Right lobe of liver (tissue), 6 donors: ENCODE measurements at regions not wholly inside any gene's neighbourhood (a gene's known extent, or its start where the extent isn't known, plus 50 kb on each side); places are given as distances from the start of the nearest gene placed in this dataset.

Source experiments
- ATAC-seq, 4 donors: fragments of 200-7000 bp; cut with Tn5 transposase; one replicate each; pipeline ENCODE4 v1.9.1; 2020; ENCODE audit warnings: mild to moderate bottlenecking in 4 of 4, moderate library complexity in 4 of 4
- DNase-seq, 3 donors: peaks; one replicate each; pipeline ENCODE4 v3.0.0-alpha.2; 2020
- H3K27ac ChIP-seq, 3 donors: fragments of 200-600 bp; one replicate each; pipeline ENCODE4 v1.8.0; 2022
- H3K27me3 ChIP-seq, 2 donors: fragments of 200-600 bp; one replicate each; pipeline ENCODE4 v1.8.0; 2022
- H3K36me3 ChIP-seq, 4 donors: fragments of 200-600 bp; sonication (generic) in 1 of 4; one replicate each; pipeline versions ENCODE4 v1.5.1 to v1.8.0; 2017 to 2022; ENCODE audit warnings: control low read depth in 1 of 4
- H3K4me1 ChIP-seq, 4 donors: fragments of 200-600 bp; sonication (generic) in 1 of 4; one replicate each; pipeline versions ENCODE4 v1.5.1 to v1.8.0; 2017 to 2022; ENCODE audit warnings: control low read depth in 1 of 4
- H3K4me3 ChIP-seq, 3 donors: fragments of 200-600 bp; one replicate each; pipeline ENCODE4 v1.8.0; 2022
- H3K9me3 ChIP-seq, 4 donors: fragments of 200-600 bp; sonication (generic) in 1 of 4; one replicate each; pipeline versions ENCODE4 v1.5.1 to v1.8.0; 2017 to 2022; ENCODE audit warnings: control low read depth in 1 of 4
- POLR2A ChIP-seq: fragments of 450-650 bp; IDR thresholded peaks from one replicate; pipeline ENCODE4 v1.6.1; 2017; ENCODE audit warnings: antibody characterized with exemption, mild to moderate bottlenecking
- WGBS: methylation state at CpG from one replicate; pipeline ENCODE4 v1.1.6; 2018; ENCODE audit warnings: low coverage, low lambda C conversion rate; ENCODE audit not compliant: insufficient coverage; ENCODE audit errors: missing lambda C conversion rate; 5-methylcytosine and 5-hydroxymethylcytosine counted together
- intact Hi-C, 2 donors: fragments of 100-400 bp; cut with DNase I; formaldehyde crosslinking; loops; one replicate each; pipeline versions ENCODE4 v1.11.2 to v1.14.1; 2022
- TF ChIP-seq, protein P1 (sequence below), 4 donors: fragments of 200-600 bp in 3 of 4; fragments of 450-650 bp in 1 of 4; IDR thresholded peaks; one replicate each; pipeline versions ENCODE4 v1.5.1 to v1.8.0; 2016 to 2022; ENCODE audit warnings: antibody characterized with exemption in 4 of 4, mild to moderate bottlenecking in 2 of 4
- donor health status: DM: no; HTN: yes; CAD: no.
- donor health status: DM: no; HTN: no; CAD: no.
- donor health status: DM: no; HTN: no; CAD: no.
- donor health status: DM: no; HTN: yes; CAD: no.
- donor health status: DM: no; HTN: yes; CAD: no.

- ATAC-seq (no peak), DNase-seq (no peak)
- H3K36me3 ChIP-seq: no peaks in the 10 kb centered on the region
- intact Hi-C loops: no loop called here
- no peak overlapping the region for H3K27ac ChIP-seq
- TF ChIP-seq, protein P1, sequence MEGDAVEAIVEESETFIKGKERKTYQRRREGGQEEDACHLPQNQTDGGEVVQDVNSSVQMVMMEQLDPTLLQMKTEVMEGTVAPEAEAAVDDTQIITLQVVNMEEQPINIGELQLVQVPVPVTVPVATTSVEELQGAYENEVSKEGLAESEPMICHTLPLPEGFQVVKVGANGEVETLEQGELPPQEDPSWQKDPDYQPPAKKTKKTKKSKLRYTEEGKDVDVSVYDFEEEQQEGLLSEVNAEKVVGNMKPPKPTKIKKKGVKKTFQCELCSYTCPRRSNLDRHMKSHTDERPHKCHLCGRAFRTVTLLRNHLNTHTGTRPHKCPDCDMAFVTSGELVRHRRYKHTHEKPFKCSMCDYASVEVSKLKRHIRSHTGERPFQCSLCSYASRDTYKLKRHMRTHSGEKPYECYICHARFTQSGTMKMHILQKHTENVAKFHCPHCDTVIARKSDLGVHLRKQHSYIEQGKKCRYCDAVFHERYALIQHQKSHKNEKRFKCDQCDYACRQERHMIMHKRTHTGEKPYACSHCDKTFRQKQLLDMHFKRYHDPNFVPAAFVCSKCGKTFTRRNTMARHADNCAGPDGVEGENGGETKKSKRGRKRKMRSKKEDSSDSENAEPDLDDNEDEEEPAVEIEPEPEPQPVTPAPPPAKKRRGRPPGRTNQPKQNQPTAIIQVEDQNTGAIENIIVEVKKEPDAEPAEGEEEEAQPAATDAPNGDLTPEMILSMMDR (IDR thresholded peaks at IDR 0.05): no peak
- TF ChIP-seq POLR2A: no peak
- no peaks in the 10 kb centered on the region for H3K4me1 ChIP-seq
- WGBS: 50% methylated on average over 5 of the region's 5 CpGs
- no peaks in the 10 kb centered on the region for H3K9me3 ChIP-seq
- H3K27me3 ChIP-seq: no peaks in the 10 kb centered on the region
- no peak overlapping the region for H3K4me3 ChIP-seq
Measured at GRCh38 chr3:70755526-70755925, 443.1 kb upstream of the MDFIC2 start.

- Histone ChIP-seq H3K9me3 (no peaks in the 10 kb centered on the region), H3K36me3 (no peaks in the 10 kb centered on the region), H3K4me3 (no peak overlapping the region), H3K27ac (no peak overlapping the region), H3K4me1 (no peaks in the 10 kb centered on the region), H3K27me3 (no peaks in the 10 kb centered on the region)
- ATAC-seq (no peak), DNase-seq (no peak)
- intact Hi-C loops: no loop called here
- TF ChIP-seq POLR2A: no peak
- TF ChIP-seq, protein P1 (IDR thresholded peaks at IDR 0.05): no peak
Measured at GRCh38 chr3:70754314-70754713, 441.9 kb upstream of the MDFIC2 start.

DNA sequence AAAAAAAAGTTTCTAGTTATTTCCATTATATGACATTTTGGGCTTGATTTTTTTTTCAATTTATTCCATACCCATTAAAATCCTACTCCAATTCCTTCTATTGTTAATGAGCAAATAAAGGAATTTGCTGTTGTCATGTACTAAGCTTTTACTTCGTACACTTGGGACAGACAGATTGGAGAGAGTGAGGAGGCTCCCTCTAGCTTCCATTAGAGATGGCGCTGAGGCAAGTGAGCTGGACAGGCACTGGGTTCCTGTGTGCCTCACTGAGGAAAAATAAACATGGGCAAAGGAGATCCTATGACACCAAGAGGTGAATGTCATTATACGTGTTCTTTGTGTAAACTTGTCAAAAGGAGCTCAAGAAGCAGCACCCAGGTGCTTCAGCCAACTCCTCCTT, 441.1 kb upstream of the MDFIC2 start:
- no peaks in the 10 kb centered on the region for H3K9me3 ChIP-seq
- no peak overlapping the region for H3K4me3 ChIP-seq
- intact Hi-C loops: no loop called here
- ATAC-seq (no peak), DNase-seq (no peak)
- TF ChIP-seq, protein P1 (IDR thresholded peaks at IDR 0.05): no peak
- no peak for TF ChIP-seq POLR2A
- no peaks in the 10 kb centered on the region for H3K27me3 ChIP-seq
- 42% methylated on average over 3 of the region's 3 CpGs for WGBS
- no peak overlapping the region for H3K27ac ChIP-seq
- H3K36me3 ChIP-seq: no peaks in the 10 kb centered on the region
- no peaks in the 10 kb centered on the region for H3K4me1 ChIP-seq

DNA sequence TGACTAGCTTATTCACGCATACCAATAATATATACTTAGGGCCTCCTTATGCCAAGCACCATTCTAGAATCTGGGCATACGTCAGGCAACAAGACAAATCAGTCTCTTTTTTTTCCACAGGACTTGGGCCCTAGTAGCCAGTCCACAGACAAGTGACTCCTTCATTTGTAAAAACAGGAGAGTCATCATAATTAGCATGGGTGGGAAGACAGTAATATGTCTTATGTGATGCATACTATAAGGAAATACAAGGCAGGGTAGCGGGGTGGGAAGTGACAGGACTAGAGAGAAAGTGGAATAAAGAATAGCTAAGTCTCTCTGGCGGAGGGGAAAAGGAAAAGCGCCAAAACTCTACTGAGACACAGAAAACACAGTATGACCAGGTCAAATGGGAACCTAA, 439.6 kb upstream of the MDFIC2 start:
- Histone ChIP-seq H3K36me3 (no peaks in the 10 kb centered on the region), H3K27ac (no peak overlapping the region), H3K9me3 (no peaks in the 10 kb centered on the region), H3K4me1 (no peaks in the 10 kb centered on the region), H3K27me3 (no peaks in the 10 kb centered on the region), H3K4me3 (no peak overlapping the region)
- ATAC-seq (no peak), DNase-seq (no peak)
- intact Hi-C loops: no loop called here
- 64% methylated on average over 5 of the region's 5 CpGs for WGBS
- no peak for TF ChIP-seq POLR2A
- TF ChIP-seq, protein P1 (IDR thresholded peaks at IDR 0.05): no peak

GRCh38 chr3:70749122-70749521, 436.7 kb upstream of the MDFIC2 start:
- intact Hi-C loops: no loop called here
- Histone ChIP-seq H3K4me3 (no peak overlapping the region), H3K4me1 (no peaks in the 10 kb centered on the region), H3K27me3 (no peaks in the 10 kb centered on the region), H3K27ac (no peak overlapping the region), H3K9me3 (no peaks in the 10 kb centered on the region), H3K36me3 (no peaks in the 10 kb centered on the region)
- ATAC-seq: no peak
- TF ChIP-seq, protein P1 (IDR thresholded peaks at IDR 0.05): no peak
- TF ChIP-seq POLR2A: no peak
- WGBS: 22% methylated on average over 4 of the region's 4 CpGs
- no peak for DNase-seq
